Esophagus muscularis mucosa (tissue), 4 donors: ENCODE measurements at regions not wholly inside any gene's neighbourhood (a gene's known extent, or its start where the extent isn't known, plus 50 kb on each side); places are given as distances from the start of the nearest gene placed in this dataset.

ENCODE experiments used
- EP300 ChIP-seq: sonication (generic); formaldehyde crosslinking; IDR thresholded peaks from one replicate; pipeline ENCODE4 v1.6.1; 2017; ENCODE audit warnings: antibody characterized with exemption
- POLR2A ChIP-seq: fragments of 450-650 bp; IDR thresholded peaks from one replicate; pipeline ENCODE4 v1.6.1; 2017; ENCODE audit warnings: antibody characterized with exemption, moderate library complexity, mild to moderate bottlenecking, low read depth
- POLR2AphosphoS5 ChIP-seq, 2 donors: sonication (generic); formaldehyde crosslinking; IDR thresholded peaks; one replicate each; pipeline ENCODE4 v1.6.1; 2017; ENCODE audit warnings: antibody characterized with exemption in 2 of 2
- TF ChIP-seq, protein P1 (sequence below), 3 experiments: fragments of 200-600 bp in 2 of 3; fragments of 450-650 bp in 1 of 3; sonication (generic) in 2 of 3; IDR thresholded peaks; one replicate each; pipeline ENCODE4 v1.5.1; 2017 to 2019; ENCODE audit warnings: antibody characterized with exemption in 3 of 3, mild to moderate bottlenecking in 2 of 3, moderate library complexity in 1 of 3

DNA sequence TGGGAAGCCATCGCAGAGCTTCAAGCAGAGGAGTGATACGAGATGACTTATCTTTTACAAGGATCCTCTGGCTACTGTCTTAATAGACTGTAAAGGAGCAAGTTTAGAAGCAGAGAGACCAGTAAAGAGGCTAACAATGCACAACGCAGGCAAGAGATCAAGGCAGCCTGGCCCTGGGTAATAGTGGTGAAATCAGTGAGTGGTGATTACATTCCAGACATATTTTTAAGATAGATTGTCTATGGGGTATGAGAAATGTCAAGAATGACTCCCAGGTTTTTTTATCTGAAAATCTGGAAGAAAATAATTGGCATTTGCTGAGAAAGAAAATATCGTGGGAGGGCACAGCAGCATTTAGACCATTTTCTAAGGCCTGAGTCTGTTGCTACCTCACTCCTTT, 213.6 kb upstream of the HTR1E start:
- TF ChIP-seq, protein P1, sequence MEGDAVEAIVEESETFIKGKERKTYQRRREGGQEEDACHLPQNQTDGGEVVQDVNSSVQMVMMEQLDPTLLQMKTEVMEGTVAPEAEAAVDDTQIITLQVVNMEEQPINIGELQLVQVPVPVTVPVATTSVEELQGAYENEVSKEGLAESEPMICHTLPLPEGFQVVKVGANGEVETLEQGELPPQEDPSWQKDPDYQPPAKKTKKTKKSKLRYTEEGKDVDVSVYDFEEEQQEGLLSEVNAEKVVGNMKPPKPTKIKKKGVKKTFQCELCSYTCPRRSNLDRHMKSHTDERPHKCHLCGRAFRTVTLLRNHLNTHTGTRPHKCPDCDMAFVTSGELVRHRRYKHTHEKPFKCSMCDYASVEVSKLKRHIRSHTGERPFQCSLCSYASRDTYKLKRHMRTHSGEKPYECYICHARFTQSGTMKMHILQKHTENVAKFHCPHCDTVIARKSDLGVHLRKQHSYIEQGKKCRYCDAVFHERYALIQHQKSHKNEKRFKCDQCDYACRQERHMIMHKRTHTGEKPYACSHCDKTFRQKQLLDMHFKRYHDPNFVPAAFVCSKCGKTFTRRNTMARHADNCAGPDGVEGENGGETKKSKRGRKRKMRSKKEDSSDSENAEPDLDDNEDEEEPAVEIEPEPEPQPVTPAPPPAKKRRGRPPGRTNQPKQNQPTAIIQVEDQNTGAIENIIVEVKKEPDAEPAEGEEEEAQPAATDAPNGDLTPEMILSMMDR (IDR thresholded peaks at IDR 0.05) = no peak
- TF ChIP-seq EP300 (no peak), POLR2AphosphoS5 (IDR thresholded peaks at IDR 0.05) (no peak), POLR2A (no peak)
